Small intestine (tissue), 7 donors: ENCODE measurements at regions not wholly inside any gene's neighbourhood (a gene's known extent, or its start where the extent isn't known, plus 50 kb on each side); places are given as distances from the start of the nearest gene placed in this dataset.
"Not testable (repeated sequence)": the region's sequence is repeated elsewhere in the genome, so short reads cannot be mapped to it uniquely, and the experiment has no call there.

Experiments
- DNase-seq, 2 donors: peaks; one replicate each; pipeline versions ENCODE4 v3.0.0 to v3.0.0-alpha.2; 2013
- FAIRE-seq: peaks from 2 replicates; lab custom pipeline; 2012; peaks lifted over from hg19 to GRCh38; lab: Jason Lieb, UNC
- H3K27ac ChIP-seq, 3 donors: one replicate each; pipeline ENCODE4 v1.5.1; 2013; ENCODE audit warnings: low read length in 2 of 3, mild to moderate bottlenecking in 2 of 3, control low read depth in 1 of 3, inconsistent platforms in 1 of 3, low read depth in 1 of 3, moderate library complexity in 1 of 3
- H3K27me3 ChIP-seq, 3 donors: one replicate each; pipeline ENCODE4 v1.6.1; 2013; ENCODE audit warnings: low read length in 3 of 3, inconsistent platforms in 1 of 3; ENCODE audit not compliant: control insufficient read depth in 3 of 3, insufficient read depth in 3 of 3
- H3K36me3 ChIP-seq, 3 donors: one replicate each; pipeline ENCODE4 v1.6.1; 2013; ENCODE audit warnings: low read length in 3 of 3, inconsistent platforms in 1 of 3, low read depth in 1 of 3, mild to moderate bottlenecking in 1 of 3, moderate library complexity in 1 of 3; ENCODE audit not compliant: control insufficient read depth in 3 of 3, insufficient read depth in 2 of 3
- H3K4me1 ChIP-seq, 3 donors: one replicate each; pipeline ENCODE4 v1.6.1; 2013; ENCODE audit warnings: low read length in 2 of 3, inconsistent platforms in 1 of 3, low read depth in 1 of 3, mild to moderate bottlenecking in 1 of 3, moderate library complexity in 1 of 3; ENCODE audit not compliant: control insufficient read depth in 3 of 3, insufficient read depth in 2 of 3
- H3K4me3 ChIP-seq, 3 donors: one replicate each; pipeline ENCODE4 v1.5.1; 2013; ENCODE audit warnings: low read length in 3 of 3, control low read depth in 1 of 3, inconsistent platforms in 1 of 3, low read depth in 1 of 3, mild to moderate bottlenecking in 1 of 3, moderate library complexity in 1 of 3
- H3K9me3 ChIP-seq, 2 donors: one replicate each; pipeline ENCODE4 v1.6.1; 2013; ENCODE audit warnings: low read depth in 1 of 2, low read length in 1 of 2; ENCODE audit not compliant: control insufficient read depth in 2 of 2, insufficient read depth in 1 of 2
- WGBS, 3 donors: extraction: QIAGEN DNeasy Blood & Tissue Kit; methylation state at CpG; one replicate each; pipeline ENCODE4 v1.1.7; 2013; 5-methylcytosine and 5-hydroxymethylcytosine counted together
- donor health status: healthy with polysubstance abuse.
- donor health status: control.
- donor health status: control.
- donor health status: Bipolar disorder and iron deficiency.
- donor health status: healthy.

GRCh38 chr2:2729246-2729645, 398.2 kb upstream of the MYT1L start:
- 72 to 75% (median 74%) methylated on average over 9 of the region's 9 CpGs for WGBS, 3 donors
- no peak for DNase-seq
- Histone ChIP-seq H3K27ac (no peak overlapping the region), H3K27me3 (peaks cover 0 to 2% (median 0%) of the 10 kb centered on the region in 3 donors), H3K4me1 (no peaks in the 10 kb centered on the region), H3K36me3 (no peaks in the 10 kb centered on the region), H3K4me3 (no peak overlapping the region), H3K9me3 (no peaks in the 10 kb centered on the region)
- FAIRE-seq: no peak

GRCh38 chr2:2728635-2729034, 397.6 kb upstream of the MYT1L start:
- Histone ChIP-seq H3K27me3 (peaks cover 0 to 2% (median 0%) of the 10 kb centered on the region in 3 donors), H3K27ac (no peak overlapping the region), H3K4me3 (no peak overlapping the region), H3K9me3 (no peaks in the 10 kb centered on the region), H3K4me1 (no peaks in the 10 kb centered on the region), H3K36me3 (no peaks in the 10 kb centered on the region)
- no peak for DNase-seq
- WGBS, 3 donors: 80 to 89% (median 85%) methylated on average over 18 of the region's 18 CpGs
- FAIRE-seq: no peak

GRCh38 chr2:2727876-2728511, 396.9 kb upstream of the MYT1L start:
- FAIRE-seq: no peak
- 80 to 86% (median 82%) methylated on average over 18 of the region's 18 CpGs for WGBS, 3 donors
- no peaks in the 10 kb centered on the region for H3K4me1 ChIP-seq

GRCh38 chr2:2726163-2726562, 395.1 kb upstream of the MYT1L start:
- H3K36me3 ChIP-seq: no peaks in the 10 kb centered on the region
- no peaks in the 10 kb centered on the region for H3K9me3 ChIP-seq
- no peak overlapping the region for H3K27ac ChIP-seq
- H3K4me1 ChIP-seq: no peaks in the 10 kb centered on the region
- FAIRE-seq (no peak), DNase-seq (no peak)
- 74 to 86% (median 79%) methylated on average over 11 of the region's 11 CpGs for WGBS, 3 donors
- H3K4me3 ChIP-seq: no peak overlapping the region
- H3K27me3 ChIP-seq: peaks cover 0 to 2% (median 0%) of the 10 kb centered on the region in 3 donors

More at GRCh38 chr2:2727876-2728511, 396.9 kb upstream of the MYT1L start:
- DNase-seq: no peak
- Histone ChIP-seq H3K27me3 (peaks cover 0 to 2% (median 0%) of the 10 kb centered on the region in 3 donors), H3K4me3 (no peak overlapping the region), H3K9me3 (no peaks in the 10 kb centered on the region), H3K36me3 (no peaks in the 10 kb centered on the region), H3K27ac (no peak overlapping the region)

- no peaks in the 10 kb centered on the region for H3K9me3 ChIP-seq
- H3K4me3 ChIP-seq: no peak overlapping the region
- no peaks in the 10 kb centered on the region for H3K36me3 ChIP-seq
- no peak overlapping the region for H3K27ac ChIP-seq
- 47 to 74% (median 62%) methylated on average over 3 of the region's 3 CpGs for WGBS, 3 donors
- no peak for DNase-seq
- no peaks in the 10 kb centered on the region for H3K27me3 ChIP-seq
- no peak for FAIRE-seq
- H3K4me1 ChIP-seq: no peaks in the 10 kb centered on the region
Measured at GRCh38 chr2:2723064-2723463, 392.0 kb upstream of the MYT1L start.

GRCh38 chr2:2721296-2721835, 390.3 kb upstream of the MYT1L start:
- FAIRE-seq (no peak), DNase-seq (no peak)
- H3K36me3 ChIP-seq: no peaks in the 10 kb centered on the region
- no peak overlapping the region for H3K4me3 ChIP-seq
- no peaks in the 10 kb centered on the region for H3K9me3 ChIP-seq
- no peak overlapping the region for H3K27ac ChIP-seq
- WGBS, 3 donors: 87 to 93% (median 91%) methylated on average over 23 of the region's 23 CpGs
- no peaks in the 10 kb centered on the region for H3K4me1 ChIP-seq
- H3K27me3 ChIP-seq: no peaks in the 10 kb centered on the region

- H3K27ac ChIP-seq, H3K4me3 ChIP-seq, FAIRE-seq, H3K27me3 ChIP-seq, DNase-seq, H3K9me3 ChIP-seq, H3K36me3 ChIP-seq, H3K4me1 ChIP-seq: not testable (repeated sequence)
- WGBS, 3 donors: 23 to 76% (median 37%) methylated on average over 12 to 14 of the region's 14 CpGs
Measured at GRCh38 chr2:2720806-2721205, 389.7 kb upstream of the MYT1L start.

GRCh38 chr2:2720351-2720750, 389.3 kb upstream of the MYT1L start:
- no peak for DNase-seq
- H3K27ac ChIP-seq: no peak overlapping the region
- no peaks in the 10 kb centered on the region for H3K27me3 ChIP-seq
- H3K4me1 ChIP-seq: no peaks in the 10 kb centered on the region
- H3K9me3 ChIP-seq: no peaks in the 10 kb centered on the region
- no peak overlapping the region for H3K4me3 ChIP-seq
- H3K36me3 ChIP-seq: no peaks in the 10 kb centered on the region
- no peak for FAIRE-seq
- WGBS, 3 donors: 77 to 83% (median 82%) methylated on average over 9 of the region's 9 CpGs

GRCh38 chr2:2719781-2720180, 388.7 kb upstream of the MYT1L start:
- no peak overlapping the region for H3K27ac ChIP-seq
- FAIRE-seq: no peak

More at GRCh38 chr2:2719781-2720180, 388.7 kb upstream of the MYT1L start:
- no peak for DNase-seq
- H3K36me3 ChIP-seq: no peaks in the 10 kb centered on the region
- no peaks in the 10 kb centered on the region for H3K4me1 ChIP-seq
- WGBS, 3 donors: 78 to 83% (median 78%) methylated on average over 8 of the region's 8 CpGs
- H3K9me3 ChIP-seq: no peaks in the 10 kb centered on the region
- no peaks in the 10 kb centered on the region for H3K27me3 ChIP-seq
- H3K4me3 ChIP-seq: no peak overlapping the region
